HG03135 (cell line): ENCODE measurements at regions not wholly inside any gene's neighbourhood (a gene's known extent, or its start where the extent isn't known, plus 50 kb on each side); places are given as distances from the start of the nearest gene placed in this dataset.
A peak's percentile ranks its signal among the peaks of the same experiment; 100 is the strongest.
"Not testable (repeated sequence)": the region's sequence is repeated elsewhere in the genome, so short reads cannot be mapped to it uniquely, and the experiment has no call there.

Source experiments
- ATAC-seq: cut with Tn5 transposase; IDR thresholded peaks from one replicate; pipeline ENCODE4 v1.9.1; 2021; ENCODE audit warnings: mild to moderate bottlenecking, moderate library complexity; ENCODE audit not compliant: unreplicated experiment

DNA sequence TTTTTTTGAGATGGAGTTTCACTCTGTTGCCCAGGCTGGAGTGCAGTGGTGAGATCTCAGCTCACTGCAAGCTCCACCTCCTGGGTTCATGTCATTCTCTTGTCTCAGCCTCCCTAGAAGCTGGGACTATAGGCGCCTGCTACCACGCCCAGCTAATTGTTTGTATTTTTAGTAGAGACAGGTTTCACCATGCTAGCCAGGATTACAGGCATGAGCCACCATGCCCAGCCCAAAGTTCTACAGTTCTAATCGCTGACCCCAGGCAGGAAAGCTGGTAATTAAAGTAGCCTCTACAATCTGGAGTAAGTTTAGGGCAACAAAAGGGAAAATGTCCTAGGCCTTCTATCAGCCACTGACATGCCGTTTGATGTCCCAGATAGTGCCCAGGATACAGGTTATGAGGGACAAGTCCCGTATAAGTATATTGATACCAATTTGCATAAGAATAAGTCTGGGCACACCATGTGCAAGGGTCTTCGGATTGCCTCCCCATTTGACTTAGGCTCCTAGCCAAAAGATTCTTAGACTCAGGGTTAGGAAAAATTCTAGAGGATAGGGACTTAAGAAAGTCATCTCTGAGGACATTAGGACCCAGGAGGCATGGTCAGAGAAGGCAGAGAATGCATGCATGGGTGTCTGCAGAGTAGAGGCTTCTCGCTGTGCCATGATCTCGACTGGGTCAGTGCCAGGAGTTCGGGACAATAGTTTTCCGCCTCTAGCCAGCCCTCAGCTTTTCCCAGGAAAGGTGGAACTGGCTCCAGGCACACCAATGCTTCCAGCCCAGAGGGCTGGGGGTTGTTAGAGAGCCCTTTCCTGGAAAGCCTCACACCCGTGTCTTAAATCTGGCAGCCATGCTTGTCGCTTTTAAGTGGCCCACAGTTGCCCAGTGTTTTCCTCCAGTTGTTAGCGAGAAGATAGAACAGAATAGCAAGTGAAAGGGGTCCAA, 1111.1 kb downstream of the TAF11L14 start:
- ATAC-seq = peak; percentile 27

DNA sequence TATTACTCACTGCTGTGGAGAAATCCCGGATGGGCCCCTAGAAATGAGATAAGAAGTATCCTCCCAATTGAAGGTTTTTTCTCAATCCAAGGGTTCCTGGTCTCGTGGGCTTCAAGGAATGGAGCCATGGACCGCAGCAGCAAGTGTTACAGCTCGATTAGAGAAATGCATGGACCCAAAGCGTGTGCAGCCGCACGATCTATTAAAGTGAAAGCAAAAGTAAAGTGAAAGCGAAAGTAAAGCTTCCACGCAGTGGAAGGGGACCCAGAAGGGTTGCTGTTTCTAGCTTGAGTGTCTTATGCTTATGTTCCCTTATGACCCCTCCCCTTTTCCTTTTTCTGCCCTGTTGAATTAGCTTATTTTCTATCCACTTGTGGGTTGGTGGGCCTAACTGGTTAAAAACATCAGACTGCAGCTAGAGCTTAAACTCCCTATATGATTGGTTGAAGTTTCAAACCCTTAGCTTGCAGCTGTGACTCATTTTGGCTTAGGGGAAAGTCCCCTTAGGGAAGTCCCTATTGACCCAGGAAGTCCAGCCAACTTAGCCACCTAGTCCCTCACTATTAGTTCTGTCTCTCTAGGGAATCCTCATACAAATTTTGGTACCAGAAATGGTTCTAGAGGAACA, 1111.8 kb downstream of the TAF11L14 start:
- peak; percentile 82 for ATAC-seq

DNA sequence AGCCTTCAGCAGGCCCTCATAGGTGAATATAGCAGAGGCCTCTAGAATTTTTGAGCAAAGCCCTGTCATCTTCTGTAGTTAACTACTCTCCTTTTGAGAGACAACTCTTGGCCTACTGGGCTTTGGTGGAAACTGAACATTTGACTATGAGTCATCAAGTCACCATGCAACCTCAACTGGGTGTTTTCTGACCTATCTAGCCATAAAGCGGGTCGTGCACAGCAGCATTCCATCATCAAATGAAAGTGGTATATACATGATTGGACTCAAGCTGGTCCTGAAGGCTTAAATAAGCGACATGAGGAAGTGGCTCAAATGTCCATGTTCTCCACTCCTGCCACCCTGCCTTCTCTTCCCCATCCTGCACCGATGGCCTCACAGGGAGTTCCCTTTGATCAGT, 1115.5 kb downstream of the TAF11L14 start:
- no peak for ATAC-seq

DNA sequence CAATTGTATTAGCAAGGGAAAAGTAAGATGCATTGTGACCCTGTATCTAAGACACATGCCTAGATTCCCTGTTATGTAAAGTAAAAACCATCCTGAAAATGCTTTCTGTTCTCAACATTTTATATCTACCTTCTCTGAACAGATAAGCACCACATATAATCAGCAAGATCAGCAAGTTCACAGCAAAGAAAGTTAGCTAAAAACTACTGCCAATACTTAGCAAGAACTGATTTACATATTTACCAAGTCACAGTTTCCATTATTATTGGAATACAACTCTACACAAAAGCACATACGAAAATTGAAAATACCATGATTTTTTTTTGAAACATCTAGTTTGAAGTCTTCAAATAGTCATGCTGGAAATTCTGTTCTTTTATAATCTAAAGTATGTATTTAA, 1118.1 kb downstream of the TAF11L14 start:
- no peak for ATAC-seq

DNA sequence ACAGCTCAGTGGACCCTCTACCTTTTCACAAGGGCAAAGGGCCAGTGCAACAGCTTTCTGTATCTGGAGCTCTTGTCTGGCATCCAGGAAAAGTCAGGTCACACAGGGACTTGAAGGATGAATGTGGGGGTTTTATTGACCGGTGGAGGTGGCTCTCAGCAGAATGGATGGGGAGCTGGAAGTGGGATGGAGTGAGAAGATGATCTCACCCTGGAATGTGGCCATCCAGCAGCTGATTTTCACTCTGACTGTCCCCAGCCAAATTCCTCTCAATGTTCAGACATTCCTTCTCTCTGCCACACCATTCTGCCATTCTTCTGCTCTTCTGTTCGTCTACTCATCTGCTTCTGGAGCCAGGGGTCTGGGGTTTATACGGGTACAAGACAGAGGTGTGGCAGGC, 1119.9 kb downstream of the TAF11L14 start:
- no peak for ATAC-seq

DNA sequence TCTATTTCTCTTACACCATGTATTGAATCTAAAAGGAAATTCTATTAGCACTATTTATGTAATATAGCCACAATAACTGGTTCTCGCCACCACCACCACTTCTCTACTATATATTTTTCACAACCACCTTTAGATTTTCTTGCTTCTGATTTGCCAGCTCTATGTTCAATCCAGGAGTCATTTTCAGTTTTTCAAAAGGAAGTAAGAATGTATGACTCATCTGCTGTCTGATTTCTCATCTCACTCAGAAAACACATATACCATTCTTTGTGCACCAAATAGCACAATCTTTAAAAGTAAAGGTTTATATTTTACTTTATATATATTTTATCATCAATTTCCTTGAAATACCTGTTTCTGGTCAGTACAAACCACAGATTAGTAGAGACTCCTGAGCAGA, 1127.5 kb downstream of the TAF11L14 start:
- ATAC-seq = peak; percentile 65

DNA sequence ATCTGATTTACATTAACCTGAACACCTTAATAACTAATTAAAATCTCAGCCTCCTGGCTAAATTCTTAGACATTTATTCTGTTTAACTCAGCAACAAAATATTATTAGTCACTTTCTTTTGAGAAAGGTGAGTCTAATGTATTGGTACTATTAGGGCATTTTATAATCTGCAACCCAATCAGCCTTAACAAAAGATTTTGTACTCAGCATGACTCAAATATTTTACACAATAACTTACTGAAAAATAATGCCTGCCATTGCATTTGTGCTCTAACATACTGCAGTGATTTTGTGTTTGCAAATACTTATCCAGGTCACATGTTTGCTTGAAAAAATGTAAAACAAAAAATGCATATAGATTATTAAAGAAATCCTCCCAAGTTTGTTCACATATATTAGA, 1129.9 kb downstream of the TAF11L14 start:
- ATAC-seq = no peak

DNA sequence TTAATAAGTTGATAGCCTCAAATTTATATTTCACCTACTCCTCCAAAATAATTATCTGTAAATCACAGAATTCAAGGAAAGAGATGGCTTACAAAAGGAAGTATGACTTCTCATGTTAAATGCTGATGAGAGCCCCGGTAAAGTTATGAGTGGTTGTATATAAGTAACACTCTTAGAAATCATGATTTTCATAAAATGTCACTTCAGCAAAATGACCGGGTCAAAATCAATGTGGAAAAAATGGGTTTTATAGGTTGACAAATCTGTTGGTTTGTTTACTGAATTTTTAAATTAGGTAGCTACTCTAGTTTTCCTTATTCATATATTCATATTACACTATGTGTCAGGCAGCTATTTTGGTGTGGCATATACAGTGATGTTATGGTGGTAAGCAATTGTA, 1131.0 kb downstream of the TAF11L14 start:
- no peak for ATAC-seq

DNA sequence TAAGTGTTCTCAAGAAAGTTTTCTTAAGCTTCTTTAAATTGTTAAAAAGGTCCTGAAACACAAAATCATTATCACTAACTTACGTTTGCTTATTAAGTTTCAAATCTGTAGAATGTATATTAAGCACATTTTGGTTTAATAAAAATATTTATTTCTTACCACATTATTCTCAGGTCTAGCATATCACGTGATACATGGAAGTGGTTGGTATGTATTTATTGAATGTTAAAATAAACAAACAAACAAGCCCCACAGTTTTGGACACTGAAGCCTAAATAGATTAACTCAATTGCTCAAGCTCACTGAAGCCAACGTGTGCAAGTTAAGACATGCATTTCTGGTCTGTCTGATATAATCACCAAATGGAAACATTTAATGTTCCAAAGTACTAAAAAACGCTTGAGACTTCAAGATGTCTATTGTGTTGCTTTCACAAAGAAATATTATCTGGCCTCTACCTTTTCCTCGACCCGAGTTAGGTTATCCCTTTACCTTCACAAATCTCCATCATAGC, 1136.9 kb downstream of the TAF11L14 start:
- no peak for ATAC-seq

DNA sequence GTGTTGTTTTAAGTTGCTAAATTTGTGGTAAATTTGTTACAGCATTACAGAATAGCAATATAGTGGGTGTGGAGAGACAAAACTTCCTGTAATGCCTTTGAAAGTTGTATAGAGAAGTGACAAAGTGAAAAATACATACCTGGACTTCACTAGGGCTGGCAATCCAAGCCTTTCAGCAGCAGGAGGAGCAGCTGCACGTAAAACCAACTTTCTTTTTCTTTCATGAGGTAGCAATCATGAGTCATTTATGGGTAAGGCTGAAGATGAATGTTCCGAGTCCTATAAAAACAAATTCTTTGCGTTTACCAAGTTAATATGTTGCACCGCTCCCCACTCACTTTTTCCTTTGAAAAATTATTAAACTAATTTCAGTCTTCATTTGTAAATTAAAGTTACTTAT, 1138.2 kb downstream of the TAF11L14 start:
- no peak for ATAC-seq

DNA sequence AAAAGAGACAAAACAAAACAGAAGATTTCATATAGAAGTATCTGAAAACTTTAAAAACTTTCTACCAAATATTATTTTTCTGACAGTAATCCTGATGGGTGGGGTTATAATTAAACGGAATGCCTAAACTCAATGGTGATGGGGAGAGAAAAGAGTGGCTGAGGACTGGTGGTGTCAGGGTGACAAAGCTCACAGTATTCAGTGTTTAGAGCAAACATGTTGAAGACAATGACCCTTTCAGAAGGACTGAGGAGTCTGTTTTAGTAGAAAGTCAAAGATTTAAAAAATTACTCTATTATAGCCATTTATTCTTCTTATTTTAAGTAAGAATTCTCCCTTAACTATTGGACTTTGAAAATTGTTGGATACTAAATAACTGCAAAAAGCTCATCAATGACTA, 1144.0 kb downstream of the TAF11L14 start:
- no peak for ATAC-seq

DNA sequence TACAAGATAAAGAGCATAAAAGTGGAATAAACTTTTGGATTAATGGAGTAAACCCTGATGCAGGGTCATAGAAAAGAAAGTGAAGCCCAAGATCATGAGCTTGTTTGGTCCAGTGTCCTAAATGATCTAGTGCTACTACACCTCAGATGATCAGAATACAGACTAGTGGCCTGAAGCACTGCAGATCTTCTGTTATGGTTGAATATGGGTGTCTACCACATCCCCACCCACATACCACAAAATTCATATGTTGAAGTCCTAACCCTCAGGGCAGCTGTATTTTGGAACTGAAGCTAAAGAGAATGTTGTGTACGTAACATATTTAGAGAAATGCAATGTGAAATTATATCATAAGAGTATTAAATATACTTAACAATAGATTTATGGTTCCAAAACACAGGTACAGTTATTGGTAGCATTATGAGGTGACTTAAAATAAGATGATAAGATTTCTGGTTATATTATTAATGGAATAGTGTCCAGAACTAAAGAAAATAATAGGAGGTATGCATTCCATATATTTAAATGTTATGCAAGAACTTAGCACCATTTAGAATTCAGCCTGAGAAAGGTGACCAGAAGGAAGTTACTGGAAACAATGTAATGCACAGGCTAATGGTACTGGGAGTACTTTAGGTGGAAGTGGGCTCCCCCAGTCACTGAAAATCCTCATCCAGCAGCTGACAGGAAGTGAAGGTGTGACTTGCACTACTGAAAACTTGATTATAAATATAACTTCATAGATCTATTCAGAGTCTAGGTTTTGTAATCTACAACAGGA, 1155.1 kb downstream of the TAF11L14 start:
- ATAC-seq = no peak

DNA sequence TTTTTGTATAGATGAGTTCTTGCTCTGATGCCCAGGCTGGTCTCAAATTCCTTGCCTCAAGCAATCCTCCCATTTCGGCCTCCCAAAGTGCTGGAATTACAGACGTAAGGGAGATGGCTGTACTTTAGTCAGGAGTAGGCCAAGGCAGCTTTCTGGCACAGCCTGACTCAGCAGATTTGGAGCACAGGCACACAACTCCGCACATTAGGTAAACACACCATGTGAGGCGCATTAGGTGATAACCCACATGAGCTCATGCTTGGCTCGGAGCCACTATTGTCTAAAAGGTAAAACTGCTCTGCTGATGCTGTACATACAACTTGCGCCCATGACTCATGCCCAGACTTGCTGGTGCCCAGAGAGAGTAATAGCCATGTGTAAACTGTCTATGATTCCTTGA, 1157.9 kb downstream of the TAF11L14 start:
- no peak for ATAC-seq

DNA sequence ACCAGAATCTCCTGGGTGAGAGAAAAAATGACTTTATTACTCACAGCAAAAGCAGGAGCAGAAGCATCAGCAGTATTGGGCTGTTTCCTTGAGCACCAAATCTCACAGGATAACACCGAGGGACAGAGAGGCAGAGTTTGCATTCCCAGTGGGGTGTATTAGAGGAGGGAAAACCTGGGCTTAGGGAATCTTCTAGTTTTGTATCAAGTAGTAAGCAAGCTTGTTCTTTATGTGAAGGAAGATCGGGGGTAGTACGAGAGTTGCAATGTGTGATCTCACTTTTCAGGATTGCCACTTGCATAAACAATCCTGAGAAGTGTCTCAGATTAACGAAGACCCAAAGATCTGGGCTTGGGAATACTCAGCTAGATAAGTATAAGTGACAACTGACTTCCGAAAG, 1163.0 kb downstream of the TAF11L14 start:
- no peak for ATAC-seq

DNA sequence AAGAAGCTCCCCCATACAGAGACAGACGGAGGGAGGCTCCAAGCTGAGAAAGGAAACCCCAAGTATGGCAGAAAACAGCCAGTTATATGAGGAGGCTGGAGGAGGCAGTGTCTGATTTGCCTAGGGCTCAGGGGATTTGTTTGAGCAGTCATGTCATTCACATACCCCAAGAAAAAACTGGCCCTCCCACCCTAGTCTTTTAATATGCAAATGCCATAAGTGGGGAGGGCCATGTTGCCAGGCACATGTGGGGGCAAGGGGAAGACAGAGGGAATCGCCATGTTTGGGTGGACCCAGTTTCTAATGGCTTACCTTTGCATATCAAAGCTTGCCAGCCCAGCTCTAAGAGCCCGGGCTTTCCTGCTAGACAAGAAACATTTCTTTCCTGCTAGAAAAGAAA, 1163.8 kb downstream of the TAF11L14 start:
- no peak for ATAC-seq

DNA sequence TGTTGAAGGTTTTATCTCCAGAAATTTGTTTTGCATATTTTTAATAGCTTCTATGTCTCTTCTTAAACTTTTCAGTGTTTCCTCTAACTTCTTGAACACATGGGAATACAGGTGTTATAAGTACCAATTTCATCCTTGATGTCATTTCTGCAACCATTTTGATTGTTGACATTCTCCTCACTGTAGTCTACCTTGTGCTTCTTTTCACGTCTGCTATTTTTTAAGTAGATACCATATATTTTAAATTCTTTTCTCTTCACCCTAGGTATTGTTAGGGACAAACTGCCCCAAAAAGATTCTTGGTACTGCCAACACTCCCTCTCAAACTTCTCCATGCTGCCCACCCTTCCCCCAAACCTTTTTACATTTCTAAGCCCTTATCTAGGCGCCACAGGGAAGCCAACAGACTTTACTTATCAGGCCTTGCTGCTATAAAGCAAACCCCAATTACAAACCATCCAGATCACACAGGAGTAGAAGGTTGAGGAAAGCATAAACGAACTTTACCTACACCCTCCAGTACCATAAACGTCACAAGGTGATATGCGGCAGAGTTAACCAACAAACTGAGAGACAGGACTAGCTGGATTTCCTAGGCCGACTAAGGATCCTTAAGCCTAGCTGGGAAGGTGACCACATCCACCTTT, 1165.3 kb downstream of the TAF11L14 start:
- ATAC-seq = no peak

DNA sequence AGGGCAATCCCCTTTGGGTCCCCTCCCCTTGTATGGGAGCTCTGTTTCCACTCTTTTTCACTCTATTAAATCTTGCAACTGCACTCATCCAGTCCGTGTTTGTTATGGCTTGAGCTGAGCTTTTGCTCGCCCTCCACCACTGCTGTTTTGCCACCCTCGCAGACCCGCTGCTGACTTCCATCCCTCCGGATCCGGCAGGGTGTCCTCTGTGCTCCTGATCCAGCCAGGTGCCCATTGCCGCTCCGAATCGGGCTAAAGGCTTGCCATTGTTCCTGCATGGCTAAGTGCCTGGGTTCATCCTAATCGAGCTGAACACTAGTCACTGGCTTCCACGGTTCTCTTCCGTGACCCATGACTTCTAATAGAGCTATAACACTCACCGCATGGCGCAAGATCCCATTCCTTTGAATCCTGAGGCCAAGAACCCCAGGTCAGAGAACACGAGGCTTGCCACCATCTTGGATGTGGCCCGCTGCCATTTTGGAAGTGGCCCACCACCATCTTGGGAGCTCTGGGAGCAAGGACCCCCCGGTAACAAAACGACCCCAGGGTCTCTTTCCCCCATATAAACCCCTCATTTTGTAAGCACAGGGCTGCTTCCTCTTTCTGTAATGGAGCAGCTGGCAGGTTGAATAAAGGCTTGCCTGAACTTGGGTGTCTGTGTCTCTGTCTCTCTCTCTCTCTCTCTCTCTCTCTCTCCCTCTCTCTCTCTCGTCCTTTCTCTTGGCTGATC, 1166.2 kb downstream of the TAF11L14 start:
- ATAC-seq = no peak

DNA sequence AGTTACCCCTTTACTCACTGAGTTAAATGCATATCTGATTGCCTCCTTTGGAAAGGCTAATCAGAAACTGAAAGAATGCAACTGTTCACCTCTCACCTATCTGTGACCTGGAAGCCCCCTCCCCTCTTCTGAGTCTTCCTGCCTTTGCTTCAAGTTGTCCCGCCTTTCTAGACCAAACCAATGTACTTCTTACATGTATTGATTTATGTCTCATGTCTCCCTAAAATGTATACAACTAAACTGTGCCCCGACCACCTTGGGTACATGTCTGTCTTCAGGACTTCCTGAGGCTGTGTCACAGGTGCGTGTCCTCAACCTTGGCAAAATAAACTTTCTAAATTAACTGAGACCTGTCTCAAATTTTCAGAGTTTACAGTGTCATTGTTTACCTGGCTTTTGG, 1167.2 kb downstream of the TAF11L14 start:
- ATAC-seq = not testable (repeated sequence)

DNA sequence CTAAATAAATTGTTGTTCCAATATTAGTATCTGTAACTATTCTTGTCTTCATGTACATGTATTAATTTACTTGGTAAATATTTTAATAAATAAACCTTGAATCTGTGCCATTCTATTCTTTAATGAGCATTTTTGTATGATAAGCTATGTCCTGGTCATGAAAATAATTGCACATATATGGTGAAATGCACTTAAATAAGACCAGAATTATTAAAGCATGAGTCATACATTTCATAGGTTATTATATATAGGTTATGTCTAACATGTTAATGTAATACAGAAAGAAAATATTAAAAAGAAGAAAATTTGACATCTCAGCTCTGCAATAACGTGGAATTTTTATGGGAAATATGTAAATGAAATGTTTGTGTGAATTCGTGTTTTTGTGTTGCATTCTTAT, 1168.1 kb downstream of the TAF11L14 start:
- ATAC-seq = no peak

DNA sequence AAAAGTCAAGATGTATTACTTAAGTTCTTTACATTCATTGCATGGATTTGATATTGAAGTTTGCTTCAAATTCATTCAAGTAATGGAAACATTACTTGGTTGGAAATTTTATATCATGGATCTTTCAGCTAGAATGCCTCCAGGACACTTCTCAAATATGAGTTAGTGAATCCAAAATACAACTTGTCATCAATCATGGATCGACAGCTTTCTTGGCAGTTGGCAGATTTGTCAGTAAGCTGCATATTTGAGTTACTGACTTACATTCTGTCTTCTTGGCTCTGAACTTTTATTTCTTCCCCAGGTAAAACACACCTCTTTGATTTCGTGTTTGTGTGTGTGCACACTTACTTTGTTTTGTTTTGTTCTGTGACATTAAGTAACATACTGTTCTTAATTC, 1171.1 kb downstream of the TAF11L14 start:
- ATAC-seq = no peak
